GM21737 (cell line): ENCODE measurements at regions not wholly inside any gene's neighbourhood (a gene's known extent, or its start where the extent isn't known, plus 50 kb on each side); places are given as distances from the start of the nearest gene placed in this dataset.

Experiments
- ATAC-seq: cut with Tn5 transposase; IDR thresholded peaks from one replicate; pipeline ENCODE4 v1.9.1; 2021; ENCODE audit warnings: mild to moderate bottlenecking, moderate library complexity; ENCODE audit not compliant: unreplicated experiment

DNA sequence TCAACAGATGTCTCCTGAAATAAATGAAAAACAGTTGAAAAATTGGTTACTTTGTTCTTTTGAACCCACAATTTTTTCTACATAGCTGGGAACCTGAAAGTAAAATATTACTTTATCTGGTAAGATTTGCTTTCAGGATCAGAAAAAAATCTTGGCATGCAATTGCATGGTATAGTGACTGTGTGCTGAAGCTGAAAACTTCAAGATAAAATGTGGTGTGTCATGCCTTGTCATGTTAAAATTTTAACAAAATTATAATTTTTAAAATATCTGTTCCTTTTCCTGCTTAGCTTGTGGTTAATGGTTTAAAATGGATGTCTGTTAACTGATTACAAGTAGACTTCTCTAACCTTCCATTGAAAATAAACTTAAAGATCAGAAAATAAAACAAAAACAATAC is 904.8 kb downstream of the PDHA2 start:
- ATAC-seq: no peak

DNA sequence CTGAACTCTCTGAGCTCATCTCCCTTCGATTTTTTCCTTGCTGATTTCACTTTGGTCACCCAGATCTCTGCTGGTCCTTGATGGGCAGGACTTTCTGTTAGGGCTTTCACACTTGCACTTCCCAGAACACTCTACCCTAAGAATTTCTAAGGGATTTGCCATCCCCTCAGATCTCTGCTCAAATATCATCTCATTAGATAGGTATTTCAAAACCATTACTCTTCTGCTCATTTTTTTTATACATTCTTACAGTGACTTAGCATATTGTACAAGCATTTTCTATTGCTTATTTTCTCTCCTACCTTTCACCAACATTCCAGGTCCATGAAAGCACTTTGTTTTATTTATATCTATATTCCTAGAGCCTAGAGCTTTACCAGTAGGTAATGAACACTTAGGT is 913.3 kb downstream of the PDHA2 start:
- no peak for ATAC-seq

DNA sequence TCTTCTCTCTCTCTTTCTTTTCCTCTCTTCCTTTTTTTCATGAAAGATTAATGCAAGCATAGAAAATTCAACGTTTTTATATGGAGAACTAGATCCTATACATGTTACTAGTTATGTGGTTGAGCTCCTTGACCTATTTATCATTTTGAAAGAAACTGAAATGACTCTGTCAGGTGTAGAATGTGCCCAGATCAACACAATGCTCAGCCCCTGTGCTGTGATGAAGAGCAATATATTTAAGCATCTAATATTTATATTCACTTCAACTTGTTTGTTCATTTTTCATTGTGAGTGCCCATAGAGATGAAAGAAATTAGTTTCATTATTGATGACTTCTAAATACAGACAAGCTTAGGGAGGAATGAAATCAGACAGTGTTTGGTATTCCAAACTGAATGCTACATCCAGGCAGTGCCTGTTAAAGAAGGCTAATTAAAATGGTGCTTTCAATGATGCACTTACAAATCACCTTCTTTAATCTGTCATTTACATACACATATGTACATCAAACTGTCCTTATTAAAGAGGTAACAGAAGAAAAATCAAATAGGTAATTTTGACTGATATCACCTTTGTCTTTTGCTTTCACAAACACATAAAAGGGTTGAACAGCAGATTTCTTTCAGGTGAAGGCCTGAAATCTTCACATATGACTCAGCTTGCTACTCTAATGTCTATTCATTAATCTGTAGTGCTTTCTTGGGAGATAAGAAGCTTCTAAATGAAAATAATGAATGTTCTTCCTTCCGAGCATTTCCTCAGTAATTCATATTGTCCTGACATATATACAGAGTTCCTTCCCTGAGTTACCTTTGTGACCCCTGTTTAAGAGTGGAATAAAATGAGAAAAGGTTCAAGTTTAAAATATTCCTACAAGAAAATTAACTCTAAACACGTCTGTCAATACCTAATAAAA is 915.9 kb downstream of the PDHA2 start:
- ATAC-seq: no peak

DNA sequence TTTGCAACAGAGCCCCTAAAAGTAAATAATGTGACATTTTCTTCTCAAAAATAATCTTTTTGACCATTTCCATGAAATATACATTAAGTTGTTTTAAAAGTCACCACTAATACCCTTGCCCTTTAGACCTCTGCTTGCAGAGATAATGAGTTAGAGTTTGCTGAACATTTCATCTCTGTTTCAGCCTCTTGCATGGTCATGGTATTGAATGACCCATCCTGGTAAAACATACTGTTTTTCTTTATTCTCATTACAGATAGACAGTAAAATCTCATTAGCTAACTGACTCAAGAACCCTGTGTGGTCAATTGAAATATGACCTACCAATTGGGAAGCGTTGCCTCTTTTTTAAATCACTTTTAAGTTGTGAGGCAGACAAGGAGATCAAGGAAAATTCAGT is 916.7 kb downstream of the PDHA2 start:
- no peak for ATAC-seq

DNA sequence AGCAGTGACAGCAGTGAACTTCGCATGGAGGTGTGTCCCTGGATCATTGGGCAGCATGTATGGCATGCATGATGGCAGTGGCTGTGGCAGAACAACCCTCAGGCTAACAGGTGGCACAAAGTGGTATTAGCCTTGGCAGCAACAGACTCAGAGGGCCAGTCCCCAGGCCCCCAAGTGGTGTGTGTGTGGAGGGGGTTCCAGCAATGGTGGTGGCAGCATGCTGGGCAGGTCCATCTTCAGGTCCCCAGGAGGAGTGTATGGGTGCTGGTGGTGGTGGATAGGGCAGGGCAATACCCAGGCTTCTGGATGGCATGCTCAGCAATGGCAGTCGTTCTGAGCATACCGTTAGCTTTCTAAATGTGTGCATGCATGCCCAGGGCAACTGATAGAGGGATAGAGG is 923.7 kb downstream of the PDHA2 start:
- no peak for ATAC-seq

DNA sequence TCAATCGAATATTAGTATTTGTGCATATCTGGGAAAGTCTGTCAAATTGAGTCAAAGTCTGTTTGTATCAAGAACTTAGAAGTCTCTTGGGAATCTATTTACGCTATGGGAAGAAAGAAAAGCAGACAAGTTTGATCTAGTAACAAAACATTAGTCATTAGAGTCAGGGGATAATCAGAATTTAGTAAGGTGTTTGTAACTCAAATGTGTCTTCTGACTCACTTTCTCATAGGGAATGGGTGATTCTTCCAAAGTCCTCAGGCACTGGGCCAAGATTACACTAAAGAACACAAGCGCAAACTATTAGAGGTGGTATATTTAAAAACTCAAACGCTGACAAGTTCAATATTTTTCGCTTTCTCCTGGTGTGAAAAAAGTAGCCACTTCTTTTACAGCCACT is 926.5 kb downstream of the PDHA2 start:
- no peak for ATAC-seq

DNA sequence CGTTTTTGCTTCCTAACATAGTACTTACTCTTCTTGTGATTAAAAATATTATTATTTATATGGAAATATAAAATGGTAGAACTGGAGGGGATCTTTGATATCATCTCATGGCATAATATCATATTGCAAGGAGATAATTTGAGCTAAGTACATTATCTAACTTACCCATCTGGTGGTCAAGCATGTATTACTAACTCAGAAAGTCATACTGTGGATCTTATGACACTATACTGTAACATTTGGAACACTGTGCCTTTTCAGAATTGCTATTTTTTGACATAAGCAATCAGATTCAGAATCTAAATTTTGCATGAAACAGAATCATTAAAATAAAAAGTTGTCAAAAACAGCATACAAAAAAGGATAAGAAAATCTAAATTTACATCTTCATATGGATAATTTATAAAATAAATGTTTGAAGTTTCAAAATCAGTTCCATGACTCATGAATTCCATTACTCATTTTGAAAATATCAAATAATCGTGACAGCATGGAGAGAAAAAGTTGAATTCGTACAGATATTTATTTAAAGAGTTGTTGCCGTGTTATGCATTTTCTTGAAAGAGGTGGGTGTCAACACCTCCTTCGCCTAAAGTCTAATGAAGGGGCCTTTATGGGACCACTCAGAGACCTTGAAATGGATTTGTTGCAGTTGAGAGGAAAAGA is 928.1 kb downstream of the PDHA2 start:
- no peak for ATAC-seq

DNA sequence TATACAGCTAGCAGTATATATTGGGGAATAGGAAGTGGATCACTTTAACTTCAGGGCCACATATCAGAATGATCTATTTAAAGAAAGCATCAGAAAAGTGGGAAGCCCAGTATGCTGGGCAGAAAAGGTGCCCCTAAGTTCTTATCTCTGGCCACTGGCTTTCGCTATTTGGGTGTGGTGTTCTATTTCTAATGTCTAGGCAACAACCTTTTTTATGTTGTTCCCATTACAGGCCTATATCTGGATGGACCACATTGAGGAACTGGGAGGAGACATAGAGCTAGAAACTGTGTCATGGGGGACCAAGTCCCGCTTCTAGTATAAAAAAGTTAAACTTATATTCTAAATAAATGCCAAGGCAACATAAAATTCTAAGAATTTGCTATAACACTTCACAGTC is 935.6 kb downstream of the PDHA2 start:
- no peak for ATAC-seq

DNA sequence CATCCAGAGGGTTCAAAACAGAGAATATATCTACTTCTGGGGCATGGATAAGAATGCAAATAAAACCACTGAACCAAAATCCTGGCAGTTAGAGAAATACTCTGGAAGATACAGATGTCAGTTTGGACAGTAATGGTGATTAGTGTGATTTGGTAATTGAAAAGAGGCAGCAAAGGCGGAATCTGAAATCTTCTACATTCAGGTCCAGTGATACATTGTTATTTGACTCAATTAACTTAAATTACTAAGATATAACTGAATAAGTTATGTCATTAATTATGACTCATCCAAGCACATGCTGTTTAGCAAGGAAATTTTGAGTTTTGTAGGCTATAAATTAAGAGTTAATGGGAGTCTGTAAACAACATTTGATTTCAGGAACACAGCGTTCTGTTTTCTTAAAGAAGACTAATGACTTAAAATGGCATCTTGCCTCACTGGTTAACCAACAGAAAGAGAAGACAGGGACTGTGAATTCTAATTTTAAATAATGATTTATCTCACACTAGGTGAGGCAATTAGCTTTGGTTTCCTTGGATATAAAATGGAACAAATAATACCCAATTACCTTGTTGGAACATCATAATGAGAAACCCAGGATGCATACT is 937.1 kb downstream of the PDHA2 start:
- ATAC-seq: no peak

DNA sequence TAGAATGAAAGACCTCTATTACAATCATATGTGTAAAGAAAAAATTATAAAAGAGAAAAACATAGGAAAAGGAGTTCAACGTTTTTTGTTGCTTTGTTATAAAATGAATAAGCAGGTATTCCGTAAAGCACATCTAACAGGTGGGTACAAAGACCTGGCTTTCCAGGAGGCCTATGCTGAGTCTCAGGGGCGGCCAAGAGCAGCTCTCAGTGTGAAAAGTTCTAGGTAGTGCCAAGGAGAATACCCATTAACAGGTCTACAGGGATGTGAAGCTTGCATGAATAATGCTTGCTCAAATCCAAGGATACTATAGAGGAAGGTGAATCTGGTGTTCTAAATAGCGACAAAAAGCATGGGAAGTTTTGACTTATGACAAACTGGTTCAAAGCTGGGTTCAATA is 944.4 kb downstream of the PDHA2 start:
- ATAC-seq: no peak

DNA sequence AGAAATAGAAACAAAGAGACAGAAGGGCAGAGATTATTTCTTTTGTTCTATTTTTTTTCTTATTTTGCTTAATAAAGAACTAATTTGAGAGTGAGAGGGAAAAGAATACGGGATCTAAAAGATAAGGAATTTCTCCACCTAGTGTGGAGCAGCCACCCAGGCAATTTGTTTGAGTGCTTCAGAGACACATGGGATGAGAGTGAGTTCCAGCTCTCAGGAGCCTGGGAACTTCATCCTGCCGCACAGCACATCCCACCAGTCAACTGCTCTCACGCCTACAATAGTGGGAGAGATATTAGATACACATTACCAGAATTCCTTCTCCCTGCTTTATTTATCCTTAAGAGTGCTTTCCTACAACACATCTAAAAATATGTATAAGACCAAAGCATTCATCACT is 946.4 kb downstream of the PDHA2 start:
- ATAC-seq: no peak

DNA sequence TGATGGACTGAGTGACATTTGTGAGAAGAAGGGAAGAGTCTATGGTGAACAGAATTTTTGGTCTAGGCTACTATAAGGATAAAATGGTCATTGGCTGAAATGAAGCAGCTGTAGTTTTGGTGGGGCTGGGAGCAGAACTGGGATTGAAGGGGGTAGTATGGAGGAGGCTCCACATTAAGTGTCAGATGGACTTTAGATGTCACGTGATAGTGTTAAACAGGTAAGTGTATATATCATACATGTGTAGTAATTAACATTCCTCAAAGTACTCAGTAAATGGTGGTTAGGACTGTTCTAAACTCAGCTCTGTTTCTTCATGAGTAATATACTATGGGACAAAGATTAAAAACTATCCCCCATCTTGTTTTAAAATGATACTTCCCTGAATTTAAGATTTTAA is 947.9 kb downstream of the PDHA2 start:
- no peak for ATAC-seq

DNA sequence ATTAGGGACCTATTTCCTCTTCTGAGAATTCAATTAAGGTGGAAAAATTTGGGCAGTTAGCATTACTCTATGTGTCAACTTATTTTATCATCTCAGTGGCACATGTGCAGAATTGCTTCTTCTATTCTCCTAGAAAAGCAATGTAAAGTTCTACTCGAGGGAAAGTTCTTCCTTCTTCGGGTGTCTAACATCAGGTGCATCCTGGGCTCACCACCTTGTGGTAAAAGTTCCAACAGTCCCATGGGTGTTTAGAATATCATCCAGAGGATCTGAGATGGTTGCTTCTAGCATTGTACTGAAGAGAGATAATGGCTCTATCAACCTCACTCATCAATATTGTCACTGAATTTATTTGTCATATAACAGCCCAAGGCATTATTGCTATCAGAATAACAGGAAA is 969.7 kb downstream of the PDHA2 start:
- no peak for ATAC-seq

DNA sequence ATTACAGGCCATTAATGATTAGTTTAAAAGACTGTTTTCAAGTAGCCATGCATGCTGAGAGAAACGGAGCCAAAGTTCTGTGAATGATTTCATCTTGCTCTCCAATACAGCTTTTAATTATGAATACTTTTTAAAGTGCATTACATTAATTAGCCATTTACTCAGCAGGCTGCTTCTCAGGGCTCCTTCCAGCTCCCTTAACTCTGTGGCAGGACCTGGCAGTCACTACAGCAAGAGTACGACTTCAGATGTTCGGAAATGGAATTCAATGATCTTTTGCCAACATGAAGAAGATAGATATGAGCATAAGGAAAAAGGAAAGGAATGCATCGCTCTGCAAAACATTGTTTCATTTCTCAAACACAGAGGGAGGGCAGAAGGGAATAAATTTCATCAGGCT is 987.2 kb downstream of the PDHA2 start:
- ATAC-seq: no peak

DNA sequence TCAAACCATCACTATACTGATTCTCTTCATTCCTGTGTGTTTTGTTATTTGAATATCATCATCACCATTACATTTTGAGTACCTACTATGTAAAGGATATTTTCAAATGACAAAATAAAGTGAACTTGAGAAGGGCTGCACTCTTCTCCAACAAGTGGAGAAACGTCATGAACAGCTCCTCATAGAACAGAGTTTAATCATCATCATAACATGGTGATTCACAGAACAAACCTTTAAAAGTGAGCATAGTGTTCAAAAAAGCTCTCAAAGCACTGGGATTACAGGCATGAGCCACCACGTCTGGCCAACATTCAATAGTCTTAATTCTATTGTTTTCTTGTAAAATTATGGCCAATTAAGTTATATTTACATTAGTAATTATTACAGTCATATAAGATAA is 993.9 kb downstream of the PDHA2 start:
- ATAC-seq: no peak

DNA sequence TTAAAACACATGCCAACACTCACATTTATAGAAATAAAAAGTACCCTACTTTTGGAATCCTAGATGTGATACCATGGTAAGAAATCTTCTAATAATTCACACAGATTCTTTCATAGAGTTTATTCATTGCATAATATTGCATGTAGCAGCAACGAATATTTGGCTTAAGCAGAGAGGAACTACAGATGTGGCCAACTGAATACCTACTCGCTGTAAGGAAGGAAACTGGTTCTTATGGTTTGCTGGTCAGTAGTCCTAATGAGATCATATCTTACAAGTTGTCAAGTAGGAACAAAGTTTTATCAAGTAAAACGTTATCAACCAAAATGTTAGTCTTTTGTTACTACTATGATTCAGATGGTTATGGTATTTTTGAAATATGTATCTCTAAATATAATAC is 996.1 kb downstream of the PDHA2 start:
- ATAC-seq: no peak

DNA sequence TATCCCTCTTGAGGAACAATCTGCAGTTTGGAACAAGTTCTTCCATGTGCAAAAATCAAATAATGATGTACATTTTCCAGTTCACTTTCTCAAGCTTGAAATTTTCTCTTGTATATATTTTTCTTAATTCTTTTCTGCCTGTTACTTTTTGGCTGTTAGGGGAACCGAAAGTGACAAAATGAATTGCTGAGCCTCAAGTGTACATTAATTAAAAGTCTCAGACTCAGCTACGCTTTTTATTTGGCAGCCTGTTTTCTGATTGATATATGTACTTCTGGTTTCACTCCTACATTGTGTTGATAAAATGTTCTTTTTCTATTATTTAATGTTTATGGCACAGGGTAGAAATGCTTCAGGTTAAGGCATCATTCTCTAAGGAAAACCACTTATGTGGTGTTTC is 999.5 kb downstream of the PDHA2 start:
- ATAC-seq: no peak

DNA sequence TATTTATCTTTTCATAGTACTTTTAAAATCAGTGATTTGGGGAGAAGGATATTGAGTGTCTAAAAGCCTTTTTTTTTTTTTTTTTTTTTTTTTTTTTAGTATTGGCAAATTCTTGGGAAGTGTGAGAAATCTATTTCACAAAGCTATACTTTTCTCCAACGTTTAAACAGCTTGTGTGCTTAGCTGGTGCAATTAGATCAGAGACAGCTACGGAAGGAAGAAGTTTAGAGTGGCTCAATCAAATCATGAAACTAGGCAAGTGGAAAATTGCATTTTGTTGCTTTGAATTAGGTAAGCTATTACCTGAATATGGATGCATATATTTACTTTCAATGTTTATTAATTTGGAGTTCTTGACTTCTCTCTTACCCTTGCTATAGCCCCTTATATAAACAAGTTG is 1001.9 kb downstream of the PDHA2 start:
- no peak for ATAC-seq

DNA sequence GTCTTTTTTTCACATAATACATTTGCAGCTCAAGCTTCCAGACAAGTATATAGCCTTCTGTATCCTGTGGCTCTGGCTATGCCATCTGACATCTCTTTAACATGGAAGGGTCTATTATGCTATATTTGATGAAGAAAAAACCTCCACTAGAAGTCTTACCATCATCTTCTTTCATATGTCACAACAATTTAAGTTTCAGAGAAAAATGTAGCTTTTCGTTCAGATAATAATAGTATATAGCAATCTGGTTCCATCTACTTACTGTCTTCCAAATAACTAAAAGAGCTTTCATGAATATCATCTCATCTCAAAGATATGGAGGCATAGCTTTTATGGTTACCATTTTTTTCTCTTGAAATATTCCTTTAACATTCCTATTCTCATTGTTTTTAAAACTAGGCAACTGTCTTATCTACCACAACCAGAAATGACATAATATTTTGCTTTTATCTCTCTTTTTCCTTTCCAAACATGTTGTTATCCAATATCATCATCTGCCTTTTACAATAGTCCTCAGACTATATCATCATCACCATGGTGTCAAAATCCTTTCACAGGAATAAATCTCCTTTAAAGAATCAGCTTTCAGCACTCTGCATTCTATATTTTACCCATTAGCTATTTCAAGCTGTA is 1005.1 kb downstream of the PDHA2 start:
- ATAC-seq: no peak

DNA sequence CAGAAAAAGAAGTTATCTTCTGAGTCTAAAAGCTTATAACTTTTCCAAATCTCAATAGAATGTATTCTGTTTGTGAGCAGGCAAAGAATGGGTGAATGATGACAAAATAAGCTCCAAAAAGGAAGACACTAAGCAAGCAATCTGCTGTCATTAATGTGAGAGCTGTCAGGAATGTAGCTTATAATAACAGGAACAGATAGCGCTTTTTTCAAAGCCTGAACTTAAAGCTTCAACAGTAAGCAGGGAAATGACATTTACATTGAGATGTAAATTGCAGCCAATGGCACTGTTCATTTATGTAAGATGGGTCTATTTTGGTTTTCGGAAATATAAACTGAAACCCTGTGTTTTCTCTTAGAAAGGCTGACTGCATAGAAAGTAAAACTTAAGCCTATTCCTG is 1005.9 kb downstream of the PDHA2 start:
- no peak for ATAC-seq

DNA sequence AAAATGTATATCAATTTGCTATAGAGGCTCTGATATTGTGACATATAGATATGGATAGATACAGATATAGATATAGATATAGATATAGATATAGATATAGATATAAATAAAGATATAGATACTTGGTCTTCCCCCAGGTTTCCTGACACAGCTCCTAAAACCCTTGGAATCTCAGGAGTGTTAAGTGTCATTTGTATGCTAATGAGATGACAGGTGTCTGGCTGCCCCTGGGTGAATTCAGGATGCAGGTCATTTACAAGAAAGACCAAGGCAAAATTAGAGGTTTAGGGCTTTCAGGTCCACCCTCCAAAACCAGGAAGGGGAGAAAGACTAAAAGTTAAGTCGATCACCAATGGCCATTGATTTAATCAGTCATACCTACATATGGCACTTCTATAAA is 1034.8 kb downstream of the PDHA2 start:
- ATAC-seq: no peak

DNA sequence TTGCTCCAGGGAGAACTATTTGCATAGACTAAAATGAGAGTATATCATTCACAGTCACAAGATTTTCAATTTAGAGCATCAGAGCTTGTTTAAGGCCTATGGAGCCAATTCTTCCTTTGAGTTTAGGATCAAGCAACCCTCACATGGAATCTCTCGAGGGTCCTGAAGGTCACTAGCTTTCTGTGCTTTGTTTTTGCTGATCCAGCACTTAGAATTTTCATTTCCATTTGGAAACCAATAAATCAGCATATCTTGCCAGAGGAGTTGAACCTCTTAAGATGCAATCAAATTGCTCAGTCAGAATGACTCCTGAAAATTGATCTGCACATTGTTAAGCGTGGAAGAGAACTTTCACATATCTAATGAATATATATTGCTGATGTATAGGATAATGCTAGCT is 1039.6 kb downstream of the PDHA2 start:
- ATAC-seq: no peak
